Stimulated activated naive CD4-positive, alpha-beta T cell treated with Interleukin-2 at 50 U/mL for 16 hours (primary cell): ENCODE measurements at regions not wholly inside any gene's neighbourhood (a gene's known extent, or its start where the extent isn't known, plus 50 kb on each side); places are given as distances from the start of the nearest gene placed in this dataset.

Experiments
- DNase-seq: peaks from one replicate; lab custom pipeline; 2025; lab: John Stamatoyannopoulos, UW

GRCh38 chr14:53462931-53463778 lies 310.0 kb upstream of the DDHD1 start:
- DNase-seq: no peak

DNA sequence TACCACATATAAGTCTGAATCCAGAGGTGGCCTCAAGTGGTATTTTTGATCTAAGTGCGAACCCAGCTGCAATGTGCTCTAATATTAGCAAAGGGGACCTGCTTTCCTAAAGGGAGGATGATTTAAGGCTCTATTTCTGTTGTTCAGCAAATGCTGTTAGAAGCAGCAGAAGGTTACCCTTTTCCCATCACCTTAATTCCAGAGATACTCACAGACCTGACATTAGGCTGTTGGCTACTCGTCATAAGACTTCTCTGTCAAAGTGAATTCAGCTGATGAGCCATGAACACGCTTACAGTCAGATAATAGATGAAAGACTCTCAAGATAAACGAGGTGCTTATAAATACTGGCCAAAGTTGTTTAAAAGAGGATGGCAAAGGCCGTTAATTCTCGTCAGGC lies 308.7 kb upstream of the DDHD1 start:
- DNase-seq: no peak

DNA sequence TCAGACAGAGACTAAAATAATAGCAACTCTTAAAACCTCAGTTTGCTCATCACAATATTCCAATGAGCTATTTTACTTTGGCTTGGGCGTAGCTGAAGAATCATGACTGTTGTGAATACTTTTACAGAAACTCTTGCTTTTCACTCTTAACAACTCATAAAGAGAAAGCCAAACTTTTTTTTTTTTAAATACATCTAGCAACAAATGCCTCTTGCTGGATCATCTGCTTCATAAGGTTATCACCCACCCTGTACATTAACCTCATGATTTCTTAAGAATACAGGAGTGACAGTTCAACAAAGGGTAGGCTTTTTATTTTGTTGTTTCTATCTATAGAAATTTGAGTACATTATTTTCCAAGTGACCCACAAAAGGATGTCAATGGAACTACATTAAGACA lies 307.4 kb upstream of the DDHD1 start:
- no peak for DNase-seq

DNA sequence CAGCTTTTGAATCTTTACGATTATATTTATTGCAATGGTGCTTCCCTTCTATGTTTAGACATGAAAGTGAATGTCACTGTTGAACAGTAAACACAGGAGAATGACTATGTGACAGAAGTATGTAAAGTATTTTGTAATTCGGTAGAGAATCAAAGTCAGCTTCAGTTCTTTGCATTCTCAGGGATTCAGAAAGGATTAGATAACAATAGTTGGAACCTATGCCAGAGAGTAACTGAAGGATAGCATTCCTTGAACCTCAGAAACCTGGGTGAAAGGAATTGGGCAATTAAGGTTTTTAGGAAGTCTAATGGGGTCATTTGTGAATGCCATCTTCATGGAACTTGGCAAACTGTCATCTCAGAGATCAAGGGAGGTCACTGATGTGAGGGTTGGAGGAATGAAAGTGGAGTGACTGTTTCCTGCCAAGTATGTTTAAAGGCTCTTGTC lies 305.3 kb upstream of the DDHD1 start:
- no peak for DNase-seq

GRCh38 chr14:53456931-53457330 lies 303.8 kb upstream of the DDHD1 start:
- no peak for DNase-seq

DNA sequence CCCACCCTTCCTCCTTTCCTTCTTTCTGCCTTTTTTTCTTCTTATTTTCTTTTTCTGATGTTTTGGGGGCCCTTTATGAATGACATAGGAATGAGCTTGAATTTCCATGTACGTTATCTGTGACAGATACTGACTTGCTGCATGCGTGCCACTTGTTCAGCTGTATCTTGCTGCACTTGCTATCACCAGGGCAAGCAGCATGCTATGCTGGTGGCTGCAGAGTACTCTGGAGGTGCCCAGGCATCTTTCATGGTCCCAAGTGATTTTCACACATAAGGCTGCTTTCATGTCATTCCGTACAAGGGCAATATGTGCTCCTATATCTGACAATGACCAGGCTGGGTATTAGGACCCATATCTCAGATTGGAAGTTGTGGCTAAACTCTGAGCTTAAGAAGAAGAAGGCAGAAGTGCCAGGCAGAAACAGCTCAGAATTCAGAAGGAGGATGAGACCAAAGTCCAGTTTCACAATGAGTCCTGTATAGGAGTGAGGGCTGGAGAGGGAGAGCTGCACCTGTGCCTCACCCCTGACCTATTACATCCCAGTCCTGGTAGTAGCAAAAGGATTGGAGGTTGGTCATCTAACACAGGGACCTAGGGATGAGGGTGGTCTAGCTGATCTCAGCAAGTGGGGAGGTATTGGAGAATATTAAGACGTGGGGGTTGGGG lies 299.0 kb upstream of the DDHD1 start:
- DNase-seq: no peak

GRCh38 chr14:53450871-53451270 lies 297.7 kb upstream of the DDHD1 start:
- no peak for DNase-seq

GRCh38 chr14:53448682-53449081 lies 295.6 kb upstream of the DDHD1 start:
- DNase-seq: no peak

GRCh38 chr14:53444677-53445312 lies 291.7 kb upstream of the DDHD1 start:
- no peak for DNase-seq

GRCh38 chr14:53441789-53442188 lies 288.7 kb upstream of the DDHD1 start:
- DNase-seq: no peak

DNA sequence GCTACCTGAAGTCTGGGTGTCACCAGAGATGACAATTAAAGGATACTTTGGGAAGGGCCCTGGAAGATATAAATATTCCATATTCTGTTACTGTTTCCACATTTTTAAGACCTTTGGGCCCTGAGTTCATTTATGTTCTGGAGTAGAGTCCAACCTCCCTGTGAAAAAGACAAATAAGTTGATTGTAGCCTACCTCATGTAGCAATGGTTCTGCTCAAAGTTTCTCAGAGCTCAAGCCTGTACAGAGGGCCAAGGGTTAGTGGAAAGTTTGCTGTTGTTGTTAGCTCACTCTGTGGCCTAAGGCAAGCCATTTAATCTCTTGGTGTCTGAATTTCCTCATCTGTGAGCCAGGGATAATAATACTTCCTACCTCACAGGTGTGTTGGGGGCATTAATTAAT lies 284.7 kb upstream of the DDHD1 start:
- no peak for DNase-seq

GRCh38 chr14:53432378-53432802 lies 279.3 kb upstream of the DDHD1 start:
- DNase-seq: no peak

GRCh38 chr14:53430870-53431269 lies 277.7 kb upstream of the DDHD1 start:
- DNase-seq: no peak

DNA sequence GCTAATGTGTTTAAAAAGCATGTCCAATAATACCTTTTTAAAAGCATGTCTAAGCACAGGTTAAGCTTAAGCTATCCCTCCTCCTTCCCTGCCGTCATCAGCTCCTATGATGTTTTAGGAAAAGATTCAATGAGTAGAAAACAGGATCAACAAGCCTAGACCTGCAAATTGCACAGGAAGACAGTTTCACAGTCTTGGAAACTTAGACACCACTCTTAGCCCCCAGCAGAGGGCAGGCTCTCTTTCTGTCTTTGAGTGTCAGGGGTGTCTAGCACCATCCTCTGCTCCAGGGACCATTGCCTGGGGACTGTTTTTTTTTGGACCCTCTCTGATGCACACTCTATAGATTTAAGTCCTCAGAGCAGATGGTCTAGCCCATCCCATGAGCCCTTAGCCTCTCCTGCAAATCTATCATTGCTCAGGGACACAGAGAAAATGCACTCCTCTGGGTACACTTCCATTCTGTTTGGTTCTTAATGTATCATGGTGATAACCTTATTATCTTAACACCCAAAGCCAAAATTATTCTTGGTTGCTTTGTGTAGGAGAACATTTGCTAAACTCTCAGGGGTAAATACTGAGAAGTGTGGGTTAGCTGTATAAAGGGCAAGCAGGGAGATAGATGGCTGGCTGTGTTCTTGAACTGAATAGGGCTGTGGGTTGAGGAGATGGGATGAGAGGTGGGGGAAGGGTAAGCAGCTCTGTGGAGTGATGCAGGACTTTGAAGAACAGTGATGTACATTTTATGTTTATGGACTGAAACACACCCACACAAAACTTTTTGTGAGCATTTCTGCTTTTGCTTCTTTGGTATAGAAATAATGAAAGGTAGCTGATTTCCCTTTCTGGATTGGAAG lies 259.9 kb upstream of the DDHD1 start:
- no peak for DNase-seq

- no peak for DNase-seq
Measured at GRCh38 chr14:53411125-53411524, 258.0 kb upstream of the DDHD1 start.

DNA sequence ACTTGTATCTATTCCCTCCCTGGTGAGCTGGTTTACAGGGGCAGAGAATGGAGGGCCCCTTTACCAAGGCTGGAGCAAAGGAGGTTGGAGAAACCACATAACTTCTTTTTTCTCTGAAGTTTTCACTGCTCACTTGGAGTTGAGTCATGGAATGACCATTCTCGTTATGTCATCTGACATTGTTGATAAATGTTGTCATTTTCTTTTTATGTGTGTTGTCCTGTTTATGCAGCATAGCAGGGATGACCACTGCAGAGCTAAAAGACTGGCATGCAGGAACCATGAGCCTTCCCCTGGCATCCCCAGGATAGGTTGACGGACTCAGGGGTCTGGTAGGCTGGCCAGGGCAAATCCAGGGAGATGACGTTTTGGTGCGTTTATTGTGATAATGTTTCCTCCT lies 256.8 kb upstream of the DDHD1 start:
- DNase-seq: no peak

GRCh38 chr14:53409289-53409688 lies 256.2 kb upstream of the DDHD1 start:
- DNase-seq: no peak

- no peak for DNase-seq
Measured at GRCh38 chr14:53408175-53408879, 255.2 kb upstream of the DDHD1 start.

- no peak for DNase-seq
Measured at GRCh38 chr14:53406519-53406918, 253.4 kb upstream of the DDHD1 start.

DNA sequence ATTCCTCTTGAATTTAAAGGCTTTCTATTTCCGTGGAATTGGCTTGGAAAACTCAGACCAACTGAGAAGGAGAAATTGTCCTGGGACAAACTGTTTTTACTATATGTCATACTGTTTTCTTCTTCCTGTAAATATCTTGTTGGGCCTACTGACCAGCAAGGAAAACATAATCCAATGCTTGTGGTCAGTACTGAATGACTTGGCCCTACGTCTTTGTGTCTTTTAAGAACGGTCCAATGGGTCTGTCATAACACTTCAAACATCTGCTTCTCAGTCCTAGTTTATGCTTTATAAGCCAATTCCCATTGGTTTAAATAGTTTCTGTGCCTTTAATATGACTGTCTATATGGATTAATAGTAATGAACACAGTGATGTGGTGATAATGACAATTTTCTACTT lies 248.5 kb upstream of the DDHD1 start:
- no peak for DNase-seq

DNA sequence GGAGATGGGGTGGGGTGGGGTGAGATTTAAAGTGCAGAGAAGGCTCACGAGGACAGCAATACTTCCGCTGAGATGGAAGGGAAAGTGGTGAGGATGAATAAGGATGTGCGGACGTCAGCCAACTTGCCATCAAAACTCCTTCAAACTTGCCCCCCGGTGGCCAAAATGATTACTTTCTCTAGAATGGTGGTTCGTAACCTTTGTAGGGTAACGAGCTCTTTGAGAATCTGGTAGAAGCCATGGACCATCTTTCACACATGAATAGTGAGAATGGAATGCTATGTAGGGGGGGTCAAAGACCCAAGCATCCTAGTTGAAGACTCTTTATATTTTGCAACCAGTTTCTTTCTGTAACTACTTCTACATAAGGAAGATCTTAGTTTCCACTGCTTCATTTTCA lies 245.9 kb upstream of the DDHD1 start:
- no peak for DNase-seq
